HL-60 (cell line): ENCODE measurements at regions not wholly inside any gene's neighbourhood (a gene's known extent, or its start where the extent isn't known, plus 50 kb on each side); places are given as distances from the start of the nearest gene placed in this dataset.

Experiments used
- DNase-seq, 2 experiments: peaks; one replicate each; pipeline ENCODE4 v3.0.0-alpha.2; 2010 to 2020; ENCODE audit warnings: low read depth in 1 of 2, low spot score in 1 of 2
- H3K27ac ChIP-seq: fragments of 250-450 bp; sonication (Bioruptor Pico); replicated peaks from 2 replicates; pipeline ENCODE4 v1.5.1; 2020; ENCODE audit warnings: mild to moderate bottlenecking, moderate library complexity
- H3K27me3 ChIP-seq: fragments of 250-450 bp; sonication (Bioruptor Pico); 2 replicates; pipeline ENCODE4 v1.5.1; 2021; ENCODE audit warnings: mild to moderate bottlenecking, moderate library complexity; ENCODE audit not compliant: insufficient read depth, poor library complexity, severe bottlenecking
- H3K4me3 ChIP-seq: replicated peaks from 2 replicates; pipeline ENCODE4 v1.5.1; 2011; ENCODE audit warnings: mild to moderate bottlenecking, control low read depth, low read length; ENCODE audit not compliant: insufficient read depth
- GABPA ChIP-seq: IDR thresholded peaks from 2 replicates; pipeline ENCODE4 v1.6.1; 2012; ENCODE audit warnings: low read depth
- POLR2AphosphoS5 ChIP-seq: IDR thresholded peaks from 2 replicates; pipeline ENCODE4 v1.6.1; 2012; ENCODE audit warnings: low read depth
- SPI1 ChIP-seq: IDR thresholded peaks from 2 replicates; pipeline ENCODE4 v1.6.1; 2012; ENCODE audit warnings: low read depth, mild to moderate bottlenecking, borderline replicate concordance
- TF ChIP-seq, protein P1 (sequence below): IDR thresholded peaks from one replicate; pipeline ENCODE4 v1.5.1; 2011; ENCODE audit warnings: low read length, control low read depth, inconsistent platforms; ENCODE audit not compliant: insufficient read depth
- TF ChIP-seq, protein P2 (sequence below): IDR thresholded peaks from 2 replicates; pipeline ENCODE4 v1.6.1; 2012; ENCODE audit warnings: low read depth; ENCODE audit not compliant: insufficient replicate concordance

DNA sequence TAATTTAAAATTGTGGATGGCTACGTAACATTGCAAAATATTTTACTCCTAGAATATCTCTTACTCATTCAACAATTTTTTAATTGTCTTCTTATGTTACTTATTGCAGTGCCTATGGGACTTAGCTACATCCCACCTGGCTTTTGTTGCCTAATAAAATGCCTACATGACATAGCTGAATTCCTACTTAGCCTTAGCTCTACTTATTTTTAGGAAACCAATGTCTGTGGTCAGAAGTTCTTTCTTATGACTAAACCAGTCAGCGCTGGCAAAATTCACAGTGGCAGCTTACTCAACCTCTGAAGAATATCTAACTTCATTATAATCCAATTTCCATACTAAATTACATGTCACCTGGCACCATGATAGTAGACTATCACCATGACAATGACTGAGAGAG, 1612.4 kb upstream of the LRRTM3 start:
- TF ChIP-seq, protein P1, sequence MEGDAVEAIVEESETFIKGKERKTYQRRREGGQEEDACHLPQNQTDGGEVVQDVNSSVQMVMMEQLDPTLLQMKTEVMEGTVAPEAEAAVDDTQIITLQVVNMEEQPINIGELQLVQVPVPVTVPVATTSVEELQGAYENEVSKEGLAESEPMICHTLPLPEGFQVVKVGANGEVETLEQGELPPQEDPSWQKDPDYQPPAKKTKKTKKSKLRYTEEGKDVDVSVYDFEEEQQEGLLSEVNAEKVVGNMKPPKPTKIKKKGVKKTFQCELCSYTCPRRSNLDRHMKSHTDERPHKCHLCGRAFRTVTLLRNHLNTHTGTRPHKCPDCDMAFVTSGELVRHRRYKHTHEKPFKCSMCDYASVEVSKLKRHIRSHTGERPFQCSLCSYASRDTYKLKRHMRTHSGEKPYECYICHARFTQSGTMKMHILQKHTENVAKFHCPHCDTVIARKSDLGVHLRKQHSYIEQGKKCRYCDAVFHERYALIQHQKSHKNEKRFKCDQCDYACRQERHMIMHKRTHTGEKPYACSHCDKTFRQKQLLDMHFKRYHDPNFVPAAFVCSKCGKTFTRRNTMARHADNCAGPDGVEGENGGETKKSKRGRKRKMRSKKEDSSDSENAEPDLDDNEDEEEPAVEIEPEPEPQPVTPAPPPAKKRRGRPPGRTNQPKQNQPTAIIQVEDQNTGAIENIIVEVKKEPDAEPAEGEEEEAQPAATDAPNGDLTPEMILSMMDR = no peak
- TF ChIP-seq SPI1 = no peak
- no peak for TF ChIP-seq POLR2AphosphoS5
- TF ChIP-seq GABPA = no peak
- TF ChIP-seq, protein P2, sequence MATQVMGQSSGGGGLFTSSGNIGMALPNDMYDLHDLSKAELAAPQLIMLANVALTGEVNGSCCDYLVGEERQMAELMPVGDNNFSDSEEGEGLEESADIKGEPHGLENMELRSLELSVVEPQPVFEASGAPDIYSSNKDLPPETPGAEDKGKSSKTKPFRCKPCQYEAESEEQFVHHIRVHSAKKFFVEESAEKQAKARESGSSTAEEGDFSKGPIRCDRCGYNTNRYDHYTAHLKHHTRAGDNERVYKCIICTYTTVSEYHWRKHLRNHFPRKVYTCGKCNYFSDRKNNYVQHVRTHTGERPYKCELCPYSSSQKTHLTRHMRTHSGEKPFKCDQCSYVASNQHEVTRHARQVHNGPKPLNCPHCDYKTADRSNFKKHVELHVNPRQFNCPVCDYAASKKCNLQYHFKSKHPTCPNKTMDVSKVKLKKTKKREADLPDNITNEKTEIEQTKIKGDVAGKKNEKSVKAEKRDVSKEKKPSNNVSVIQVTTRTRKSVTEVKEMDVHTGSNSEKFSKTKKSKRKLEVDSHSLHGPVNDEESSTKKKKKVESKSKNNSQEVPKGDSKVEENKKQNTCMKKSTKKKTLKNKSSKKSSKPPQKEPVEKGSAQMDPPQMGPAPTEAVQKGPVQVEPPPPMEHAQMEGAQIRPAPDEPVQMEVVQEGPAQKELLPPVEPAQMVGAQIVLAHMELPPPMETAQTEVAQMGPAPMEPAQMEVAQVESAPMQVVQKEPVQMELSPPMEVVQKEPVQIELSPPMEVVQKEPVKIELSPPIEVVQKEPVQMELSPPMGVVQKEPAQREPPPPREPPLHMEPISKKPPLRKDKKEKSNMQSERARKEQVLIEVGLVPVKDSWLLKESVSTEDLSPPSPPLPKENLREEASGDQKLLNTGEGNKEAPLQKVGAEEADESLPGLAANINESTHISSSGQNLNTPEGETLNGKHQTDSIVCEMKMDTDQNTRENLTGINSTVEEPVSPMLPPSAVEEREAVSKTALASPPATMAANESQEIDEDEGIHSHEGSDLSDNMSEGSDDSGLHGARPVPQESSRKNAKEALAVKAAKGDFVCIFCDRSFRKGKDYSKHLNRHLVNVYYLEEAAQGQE = no peak
- H3K27ac ChIP-seq = no peak overlapping the region
- no peak for DNase-seq
- no peaks in the 10 kb centered on the region for H3K27me3 ChIP-seq
- no peak overlapping the region for H3K4me3 ChIP-seq

DNA sequence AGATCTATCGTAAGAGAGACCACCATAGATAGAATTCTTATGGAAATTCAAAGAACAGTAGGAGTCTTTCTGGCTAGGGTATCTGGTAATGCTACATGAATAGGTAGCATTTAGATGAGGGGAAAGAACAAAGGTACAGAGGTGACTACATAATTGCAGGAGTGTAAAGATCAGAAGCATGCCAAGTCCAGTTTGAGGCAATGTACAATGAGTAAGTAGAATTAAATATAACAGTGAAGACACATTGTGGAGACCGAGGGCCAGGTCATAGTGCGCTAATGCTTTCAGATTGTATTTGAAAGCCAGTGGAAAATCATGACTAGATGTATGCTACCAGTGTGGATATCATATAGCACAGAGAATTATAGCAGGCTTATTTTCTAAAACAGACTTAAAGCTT, 1611.6 kb upstream of the LRRTM3 start:
- TF ChIP-seq, protein P1 = no peak
- TF ChIP-seq, protein P2 = no peak
- no peak for TF ChIP-seq POLR2AphosphoS5
- no peak for TF ChIP-seq SPI1
- TF ChIP-seq GABPA = no peak
- no peak for DNase-seq
- no peak overlapping the region for H3K4me3 ChIP-seq
- H3K27ac ChIP-seq = no peak overlapping the region
- no peaks in the 10 kb centered on the region for H3K27me3 ChIP-seq

DNA sequence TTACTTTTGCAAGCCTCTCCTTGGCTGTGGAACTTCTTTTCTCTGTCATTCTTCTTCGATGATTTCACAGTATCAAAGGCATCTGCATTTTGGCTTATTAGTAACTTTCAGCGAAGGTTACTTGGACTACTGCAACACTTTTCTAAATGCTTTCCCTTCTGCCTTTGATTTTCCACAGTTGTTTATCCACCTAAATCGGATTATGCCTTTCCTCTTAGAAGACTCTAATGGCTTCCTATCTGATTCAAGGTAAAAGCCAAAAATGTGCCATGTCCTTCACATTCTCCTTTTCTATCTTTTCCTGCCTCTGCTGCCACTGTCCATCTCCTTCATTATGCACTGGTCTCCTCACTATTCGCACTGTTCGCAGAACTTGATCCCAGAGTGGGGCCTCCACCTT, 1606.3 kb upstream of the LRRTM3 start:
- H3K4me3 ChIP-seq = no peak overlapping the region
- TF ChIP-seq, protein P2 = no peak
- no peak for TF ChIP-seq GABPA
- no peak for TF ChIP-seq POLR2AphosphoS5
- TF ChIP-seq, protein P1 = no peak
- TF ChIP-seq SPI1 = no peak
- H3K27me3 ChIP-seq = no peaks in the 10 kb centered on the region
- no peak for DNase-seq
- no peak overlapping the region for H3K27ac ChIP-seq
